Cardiac septum (tissue), 1 donor: ENCODE measurements at regions not wholly inside any gene's neighbourhood (a gene's known extent, or its start where the extent isn't known, plus 50 kb on each side); places are given as distances from the start of the nearest gene placed in this dataset.
"Not testable (repeated sequence)": the region's sequence is repeated elsewhere in the genome, so short reads cannot be mapped to it uniquely, and the experiment has no call there.

ENCODE experiments used
- DNase-seq: peaks from one replicate; pipeline ENCODE4 v3.0.0-alpha.2; 2020; ENCODE audit warnings: low spot score
- intact Hi-C: fragments of 100-400 bp; cut with DNase I; formaldehyde crosslinking; loops from one replicate; pipeline ENCODE4 v1.14.0; 2022
- donor health status: DM: no; HTN: no; CAD: no.

- no peak for DNase-seq
- intact Hi-C loops: no loop called here
Measured at GRCh38 chr1:221858818-221859611, 117.1 kb upstream of the DUSP10 start.

- intact Hi-C loops, DNase-seq: not testable (repeated sequence)
Measured at GRCh38 chr1:221857094-221857444, 115.2 kb upstream of the DUSP10 start.

GRCh38 chr1:221856228-221857093 is 114.6 kb upstream of the DUSP10 start:
- intact Hi-C loops: no loop called here

GRCh38 chr1:221855156-221855555 is 113.3 kb upstream of the DUSP10 start:
- no peak for DNase-seq
- intact Hi-C loops: no loop called here

More at GRCh38 chr1:221856228-221857093, 114.6 kb upstream of the DUSP10 start:
- no peak for DNase-seq

- intact Hi-C loops: no loop called here
- no peak for DNase-seq
Measured at GRCh38 chr1:221851336-221851735, 109.4 kb upstream of the DUSP10 start.

- DNase-seq: no peak
- intact Hi-C loops: no loop called here
Measured at GRCh38 chr1:221850470-221851187, 108.7 kb upstream of the DUSP10 start.

- no peak for DNase-seq
- intact Hi-C loops: no loop called here
Measured at GRCh38 chr1:221849897-221850296, 108.0 kb upstream of the DUSP10 start.

GRCh38 chr1:221849110-221849509 is 107.2 kb upstream of the DUSP10 start:
- intact Hi-C loops: no loop called here
- no peak for DNase-seq

GRCh38 chr1:221847676-221848075 is 105.8 kb upstream of the DUSP10 start:
- intact Hi-C loops: no loop called here
- no peak for DNase-seq

GRCh38 chr1:221845650-221846371 is 103.9 kb upstream of the DUSP10 start:
- intact Hi-C loops: no loop called here
- DNase-seq: no peak

- intact Hi-C loops: no loop called here
Measured at GRCh38 chr1:221841983-221842335, 100.1 kb upstream of the DUSP10 start.

GRCh38 chr1:221841251-221841982 is 99.5 kb upstream of the DUSP10 start:
- intact Hi-C loops: no loop called here
- no peak for DNase-seq

More at GRCh38 chr1:221841983-221842335, 100.1 kb upstream of the DUSP10 start:
- DNase-seq: no peak

GRCh38 chr1:221840511-221841243 is 98.8 kb upstream of the DUSP10 start:
- no peak for DNase-seq
- intact Hi-C loops: no loop called here

GRCh38 chr1:221839782-221840395 is 98.0 kb upstream of the DUSP10 start:
- intact Hi-C loops: no loop called here
- DNase-seq: no peak

GRCh38 chr1:221839321-221839720 is 97.4 kb upstream of the DUSP10 start:
- intact Hi-C loops: no loop called here
- DNase-seq: no peak

- intact Hi-C loops: no loop called here
- DNase-seq: no peak
Measured at GRCh38 chr1:221837896-221838295, 96.0 kb upstream of the DUSP10 start.

- DNase-seq: no peak
- intact Hi-C loops: no loop called here
Measured at GRCh38 chr1:221834698-221835513, 93.0 kb upstream of the DUSP10 start.
